ENCODE measurements at regions not wholly inside any gene's neighbourhood (a gene's known extent, or its start where the extent isn't known, plus 50 kb on each side); places are given as distances from the start of the nearest gene placed in this dataset.

- TF ChIP-seq TAF1 (IDR thresholded peaks at IDR 0.05; ENCODE audit: low read depth) (no peak), YY1 (IDR thresholded peaks at IDR 0.05; ENCODE audit: low read depth) (no peak), EP300 (IDR thresholded peaks at IDR 0.05; ENCODE audit: borderline replicate concordance) (no peak), NFIC (IDR thresholded peaks at IDR 0.05) (no peak), CREB1 (IDR thresholded peaks at IDR 0.05; ENCODE audit: low read depth) (no peak), ZBTB7A (IDR thresholded peaks at IDR 0.05; ENCODE audit: low read depth) (no peak), MAX (IDR thresholded peaks at IDR 0.05) (no peak)
These were observed 110.5 kb upstream of the KCND3 start for GRCh38 chr1:112099979-112100378.

All from Ishikawa (cell line).